ENCODE measurements at regions not wholly inside any gene's neighbourhood (a gene's known extent, or its start where the extent isn't known, plus 50 kb on each side); places are given as distances from the start of the nearest gene placed in this dataset.
"Not testable (repeated sequence)": the region's sequence is repeated elsewhere in the genome, so short reads cannot be mapped to it uniquely, and the experiment has no call there.

- no peak for DNase-seq
Observed at GRCh38 chr12:17215759-17216570, 610.0 kb upstream of the LMO3 start.

GRCh38 chr12:17214929-17215328 lies 609.0 kb upstream of the LMO3 start:
- DNase-seq = no peak

- DNase-seq = no peak
Observed at GRCh38 chr12:17206553-17206952, 600.6 kb upstream of the LMO3 start.

GRCh38 chr12:17204289-17205054 lies 598.5 kb upstream of the LMO3 start:
- no peak for DNase-seq

DNA sequence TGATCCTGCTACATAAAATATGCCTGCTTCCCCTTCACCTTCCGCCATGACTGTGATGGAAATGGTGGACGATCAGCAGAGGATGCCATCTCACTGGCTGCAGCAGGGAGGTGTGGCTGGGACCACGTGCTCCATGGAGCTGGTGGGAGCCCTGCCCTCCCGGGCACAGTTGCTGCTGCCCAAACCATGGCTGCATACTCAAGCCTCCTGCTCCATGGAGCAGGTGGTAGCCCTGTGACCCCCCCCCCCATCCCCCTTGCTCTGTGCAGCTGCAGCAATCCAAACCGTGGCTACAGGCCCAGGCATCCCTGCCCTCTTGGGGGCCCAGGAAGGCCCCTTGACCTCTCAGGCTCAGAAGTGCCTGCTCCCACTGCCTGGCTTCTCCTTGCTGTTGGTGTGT lies 597.5 kb upstream of the LMO3 start:
- no peak for DNase-seq

GRCh38 chr12:17197971-17198370 lies 592.0 kb upstream of the LMO3 start:
- DNase-seq = peak; percentile 3

DNA sequence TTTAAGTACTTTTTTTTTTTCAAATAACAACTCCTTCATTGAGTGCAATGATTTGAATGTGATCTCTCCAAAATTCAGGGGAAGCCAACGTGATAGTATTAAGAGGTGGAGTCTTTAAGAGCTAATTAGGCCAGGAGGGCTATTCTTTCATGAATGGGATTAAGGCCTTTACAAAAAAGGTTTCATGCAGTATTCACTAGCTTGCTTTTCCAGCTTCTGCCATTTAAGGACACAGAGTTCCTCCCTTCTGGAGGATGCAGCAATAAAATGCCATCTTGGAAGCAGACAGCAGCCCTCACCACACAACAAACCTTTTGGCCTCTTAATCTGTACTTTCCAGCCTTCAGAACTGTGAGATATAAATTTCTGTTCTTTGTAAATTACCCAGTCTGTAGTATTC lies 586.8 kb upstream of the LMO3 start:
- DNase-seq = no peak

- DNase-seq = no peak
Observed at GRCh38 chr12:17169726-17170471, 563.9 kb upstream of the LMO3 start.

DNA sequence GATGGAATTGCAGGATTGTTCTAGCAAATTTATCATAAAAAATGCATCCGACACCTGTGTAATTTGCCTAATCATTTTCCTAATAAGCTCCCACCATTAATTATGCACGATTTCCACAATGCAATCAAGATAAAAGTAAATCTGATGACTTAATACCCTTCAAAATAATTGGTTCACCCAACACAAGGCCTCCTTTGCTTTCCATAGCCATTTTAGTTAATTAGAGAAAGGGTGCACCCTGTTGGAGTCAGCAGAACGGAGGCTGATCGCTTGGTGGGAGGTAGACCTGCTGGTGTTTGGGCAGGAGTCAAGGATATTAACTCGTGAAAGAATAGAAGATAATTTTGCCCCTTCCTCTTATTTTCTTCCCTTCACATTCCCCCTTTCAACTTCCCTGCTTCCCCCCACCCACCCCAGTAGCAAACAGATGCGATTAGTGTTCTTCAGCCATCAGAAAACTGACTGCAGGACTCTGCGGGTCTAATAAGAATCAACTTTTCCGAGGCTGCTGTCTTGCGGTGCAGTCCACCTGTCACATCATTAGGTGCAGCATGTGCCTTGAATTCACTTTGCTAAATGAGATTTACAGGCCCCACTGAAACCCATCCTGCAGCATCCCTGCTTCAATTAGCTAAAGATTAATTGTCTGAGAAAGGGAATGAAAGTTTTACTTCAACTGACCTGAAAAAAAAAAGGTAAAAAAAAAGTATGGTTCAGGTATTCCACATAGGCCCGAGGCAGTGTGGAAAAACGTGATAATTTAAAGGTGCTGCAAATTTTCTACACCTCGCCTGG lies 553.7 kb upstream of the LMO3 start:
- DNase-seq = no peak

DNA sequence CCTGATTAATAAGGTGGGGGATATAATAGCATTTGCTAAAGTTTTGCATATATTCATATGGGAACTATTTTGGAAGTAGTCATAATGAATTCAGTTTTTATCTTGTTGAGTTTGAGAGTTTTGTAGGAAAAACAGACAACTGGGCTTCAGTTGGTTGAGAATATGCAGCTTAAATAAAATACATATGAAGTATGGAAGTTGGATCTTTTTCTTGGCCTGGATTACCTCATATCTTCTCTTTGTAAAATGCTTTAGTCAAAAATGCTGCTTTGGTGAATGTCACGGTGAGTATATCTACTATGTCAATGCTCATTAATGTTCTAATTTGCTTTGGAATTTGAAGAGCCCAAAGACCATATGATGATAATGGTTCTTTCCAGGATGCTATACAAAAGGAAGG lies 552.2 kb upstream of the LMO3 start:
- DNase-seq = no peak

- no peak for DNase-seq
Observed at GRCh38 chr12:17151917-17152316, 546.0 kb upstream of the LMO3 start.

DNA sequence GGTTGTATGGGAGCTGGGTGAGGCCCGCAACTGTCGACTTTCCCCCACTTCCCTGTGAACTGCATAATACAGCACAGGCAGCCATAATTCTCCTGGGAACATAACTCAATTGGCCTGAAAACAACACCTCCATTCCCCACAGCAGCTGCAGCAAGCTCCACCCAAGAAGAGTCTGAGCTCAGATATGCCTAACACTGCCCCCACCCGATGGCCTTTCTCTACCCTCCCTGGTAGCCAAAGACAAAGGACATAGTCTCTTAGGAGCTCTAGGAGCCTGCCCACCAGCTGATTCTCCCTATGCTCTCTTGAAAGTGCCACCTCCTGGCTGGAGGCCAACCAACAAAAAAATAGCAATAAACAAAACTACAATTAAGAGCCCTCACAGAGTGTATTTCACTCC lies 542.7 kb upstream of the LMO3 start:
- DNase-seq = no peak

- no peak for DNase-seq
Observed at GRCh38 chr12:17142856-17143255, 536.9 kb upstream of the LMO3 start.

GRCh38 chr12:17139931-17140330 lies 534.0 kb upstream of the LMO3 start:
- no peak for DNase-seq

DNA sequence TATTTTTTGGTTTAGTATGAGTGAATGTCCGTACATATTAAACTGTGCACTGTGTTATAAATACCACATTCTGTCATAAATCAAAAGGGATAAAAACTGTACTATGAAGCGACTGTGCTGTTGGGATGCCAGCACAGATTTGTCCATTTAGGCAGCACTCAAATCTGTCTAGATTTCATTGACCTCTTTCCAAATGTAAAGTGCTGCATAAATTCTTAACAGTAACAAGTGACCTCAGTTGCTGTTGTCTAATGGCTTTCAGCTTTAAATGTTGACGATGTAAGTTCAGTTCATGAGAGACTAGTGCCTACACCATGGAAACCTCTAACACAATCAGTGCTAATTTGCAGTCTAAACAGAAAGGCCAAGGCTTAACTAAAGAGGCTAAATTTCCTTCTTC lies 531.4 kb upstream of the LMO3 start:
- no peak for DNase-seq

GRCh38 chr12:17134315-17134714 lies 528.4 kb upstream of the LMO3 start:
- DNase-seq = no peak

GRCh38 chr12:17132336-17132735 lies 526.4 kb upstream of the LMO3 start:
- no peak for DNase-seq

DNA sequence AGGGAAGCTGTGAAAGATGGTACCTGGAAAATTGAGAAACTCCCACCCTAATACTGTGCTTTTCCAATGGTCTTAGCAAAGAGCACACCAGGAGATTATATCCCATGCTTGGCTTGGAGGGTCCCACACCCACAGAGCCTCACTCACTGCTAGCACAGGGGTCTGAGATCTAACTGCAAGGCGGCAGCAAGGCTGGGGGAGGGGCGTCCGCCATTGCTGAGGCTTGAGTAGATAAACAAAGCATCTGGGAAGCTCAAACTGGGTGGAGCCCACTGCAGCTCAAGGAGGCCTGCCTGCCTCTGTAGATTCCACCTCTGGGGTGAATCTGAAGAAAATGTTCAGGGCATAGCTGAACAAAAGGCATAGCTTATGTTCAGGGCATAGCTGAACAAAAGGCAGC lies 510.6 kb upstream of the LMO3 start:
- not testable (repeated sequence) for DNase-seq

DNA sequence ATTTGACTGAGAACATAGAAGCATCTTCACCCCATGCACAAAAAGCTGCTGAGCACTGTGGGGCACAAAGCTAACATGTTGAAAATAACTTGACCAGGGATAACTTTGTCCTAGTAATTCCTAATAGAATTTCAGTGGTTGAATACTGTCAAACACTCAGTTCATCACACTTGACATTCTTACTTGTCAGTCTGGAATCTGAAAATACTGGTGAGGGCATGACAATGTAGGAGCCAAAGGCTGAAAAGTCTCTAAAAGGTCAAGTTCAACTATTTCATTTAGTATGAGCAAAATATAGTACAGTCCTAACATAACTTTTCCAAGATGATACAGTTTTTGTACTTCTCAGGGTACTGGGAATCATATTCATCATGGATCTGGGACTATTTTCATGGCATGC lies 504.4 kb upstream of the LMO3 start:
- no peak for DNase-seq

GRCh38 chr12:17108877-17109541 lies 503.0 kb upstream of the LMO3 start:
- no peak for DNase-seq

- DNase-seq = no peak
Observed at GRCh38 chr12:17104801-17105200, 498.8 kb upstream of the LMO3 start.

- DNase-seq = no peak
Observed at GRCh38 chr12:17097674-17098073, 491.7 kb upstream of the LMO3 start.
